NCI-H748 treated with DMSO at 0.1 percent for 48 hours (cell line): ENCODE measurements at regions not wholly inside any gene's neighbourhood (a gene's known extent, or its start where the extent isn't known, plus 50 kb on each side); places are given as distances from the start of the nearest gene placed in this dataset.
"Not testable (repeated sequence)": the region's sequence is repeated elsewhere in the genome, so short reads cannot be mapped to it uniquely, and the experiment has no call there.

Experiments
- DNase-seq: peaks from one replicate; lab custom pipeline; 2025; lab: John Stamatoyannopoulos, UW

DNA sequence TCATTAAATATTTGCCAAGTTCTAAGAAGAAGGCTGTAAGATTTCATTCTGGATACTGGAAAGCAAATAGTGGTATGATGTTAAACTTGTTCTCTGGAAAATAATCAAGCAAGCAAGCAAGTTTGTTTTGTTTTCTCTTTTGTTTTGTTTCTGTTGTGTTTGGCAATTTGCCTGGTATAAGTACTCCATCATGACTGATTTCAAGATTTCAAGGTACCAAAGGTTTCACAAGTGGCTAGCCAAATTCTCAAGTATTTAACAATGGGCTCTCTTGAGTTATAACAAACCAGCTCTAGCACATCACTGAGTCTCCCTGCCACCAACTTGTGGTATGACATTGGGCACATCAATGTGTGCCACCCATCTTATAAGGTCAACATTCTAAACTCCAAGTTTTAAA lies 151.7 kb upstream of the IGFBP3 start:
- DNase-seq = no peak

DNA sequence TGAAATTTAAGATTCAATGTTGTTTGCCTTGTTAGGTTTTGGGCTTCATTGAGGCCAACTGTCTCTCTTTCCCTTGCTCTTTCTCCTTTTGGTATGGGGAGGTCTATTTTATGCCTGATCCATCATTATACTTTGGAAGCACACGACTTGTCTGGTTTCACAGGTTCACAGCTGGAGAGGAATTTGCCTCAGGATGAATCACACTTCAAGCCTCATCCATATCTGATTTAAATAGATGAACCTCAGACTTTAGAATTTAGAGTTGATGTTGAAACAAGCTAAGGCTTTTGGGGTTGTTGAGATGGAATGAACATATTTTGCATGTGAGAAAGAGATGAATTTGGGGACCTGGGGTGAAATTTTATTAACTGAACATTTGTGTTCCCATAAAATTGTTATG lies 150.5 kb upstream of the IGFBP3 start:
- DNase-seq = no peak

GRCh38 chr7:46071076-46071475 lies 150.0 kb upstream of the IGFBP3 start:
- no peak for DNase-seq

- no peak for DNase-seq
Observed at GRCh38 chr7:46068159-46068558, 147.1 kb upstream of the IGFBP3 start.

DNA sequence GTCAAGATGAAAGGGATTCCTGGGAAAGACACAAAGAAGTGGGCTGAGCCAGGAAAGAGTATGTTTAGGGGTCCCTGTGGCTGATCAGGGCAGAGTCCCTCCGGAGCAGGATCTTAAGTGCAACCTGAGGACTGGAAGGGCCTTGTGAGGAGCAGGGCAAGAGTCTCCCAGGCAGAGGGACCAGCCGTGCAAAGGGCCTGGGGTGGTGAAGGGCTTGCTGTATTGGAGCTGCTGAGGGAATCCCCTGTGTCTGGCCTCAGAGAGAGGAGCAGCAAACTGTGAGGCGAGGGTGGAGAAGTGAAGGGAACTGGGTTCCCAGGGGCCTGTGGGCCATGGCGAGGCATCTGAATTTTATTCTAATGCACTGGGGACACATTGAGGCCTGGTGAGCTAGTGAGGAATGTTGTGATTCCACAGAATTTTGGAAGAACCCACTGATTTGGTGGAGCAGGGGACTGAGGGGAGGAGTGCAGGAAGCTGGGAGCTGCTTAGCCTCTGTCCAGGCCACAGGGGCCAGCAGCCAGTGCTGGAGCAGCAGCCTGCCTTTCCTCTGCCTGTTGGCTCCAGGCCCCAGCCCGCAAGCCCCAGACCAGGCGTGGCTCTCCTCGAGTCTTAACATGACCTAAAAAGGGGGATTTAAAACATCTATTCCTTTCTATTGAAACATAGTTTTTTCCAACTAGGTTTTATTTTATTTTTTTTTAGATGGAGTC lies 138.4 kb upstream of the IGFBP3 start:
- no peak for DNase-seq

DNA sequence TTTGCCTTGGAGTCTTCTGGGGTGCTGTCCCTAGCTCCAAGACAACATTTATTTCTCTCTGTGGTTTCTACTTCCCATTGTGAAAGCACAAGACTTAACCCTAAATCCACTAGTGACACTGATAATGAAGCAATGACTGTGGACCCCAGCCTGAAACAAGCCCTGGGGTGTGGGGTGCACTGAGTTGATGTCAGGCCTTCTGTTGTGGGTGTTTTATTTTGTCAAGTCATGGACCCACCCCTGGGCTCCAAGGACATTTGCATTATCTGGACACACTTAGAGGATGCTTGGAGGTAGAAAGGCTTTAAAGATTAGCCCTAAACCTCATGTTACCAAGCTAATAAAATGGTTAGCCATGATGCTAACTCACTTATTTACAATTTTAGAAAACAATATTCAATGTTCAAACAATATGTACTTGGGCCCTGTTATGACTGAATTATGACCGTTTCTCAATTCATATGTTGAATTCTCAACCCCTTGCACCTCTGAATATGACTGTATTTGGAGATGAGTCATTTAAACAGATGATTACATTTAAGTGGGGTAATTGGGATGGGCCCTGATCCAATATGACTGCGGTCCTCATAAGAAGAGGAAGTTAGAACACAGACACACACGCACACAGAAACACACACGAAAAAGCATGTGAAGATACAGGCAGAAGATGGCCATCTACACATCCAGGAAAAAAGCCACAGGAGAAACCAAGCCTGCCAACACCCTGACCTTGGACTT lies 137.2 kb upstream of the IGFBP3 start:
- no peak for DNase-seq

GRCh38 chr7:46054915-46055314 lies 133.8 kb upstream of the IGFBP3 start:
- DNase-seq = no peak

- no peak for DNase-seq
Observed at GRCh38 chr7:46054272-46054671, 133.2 kb upstream of the IGFBP3 start.

DNA sequence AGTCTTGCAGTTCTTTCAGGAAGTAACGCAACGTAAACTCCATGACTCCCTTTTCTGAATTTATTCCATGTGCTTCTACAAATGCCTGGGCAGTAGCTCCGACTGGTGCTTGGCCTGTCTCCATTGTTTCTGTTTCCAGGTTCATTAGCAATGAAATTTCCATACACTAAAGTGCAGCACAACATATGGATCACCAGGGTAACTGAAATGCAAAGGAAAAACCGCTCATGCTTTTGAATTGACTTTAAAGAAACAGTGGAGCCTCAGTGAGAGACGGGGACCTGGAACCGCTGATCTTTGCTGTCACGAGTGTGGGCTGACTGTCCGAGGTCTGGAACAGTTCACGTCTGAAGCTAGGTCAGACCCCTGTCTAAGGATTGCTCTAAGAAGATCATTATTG lies 126.5 kb upstream of the IGFBP3 start:
- no peak for DNase-seq

- not testable (repeated sequence) for DNase-seq
Observed at GRCh38 chr7:46043338-46043737, 122.3 kb upstream of the IGFBP3 start.

GRCh38 chr7:46039813-46040212 lies 118.7 kb upstream of the IGFBP3 start:
- not testable (repeated sequence) for DNase-seq

GRCh38 chr7:46035166-46035565 lies 114.1 kb upstream of the IGFBP3 start:
- DNase-seq = no peak

DNA sequence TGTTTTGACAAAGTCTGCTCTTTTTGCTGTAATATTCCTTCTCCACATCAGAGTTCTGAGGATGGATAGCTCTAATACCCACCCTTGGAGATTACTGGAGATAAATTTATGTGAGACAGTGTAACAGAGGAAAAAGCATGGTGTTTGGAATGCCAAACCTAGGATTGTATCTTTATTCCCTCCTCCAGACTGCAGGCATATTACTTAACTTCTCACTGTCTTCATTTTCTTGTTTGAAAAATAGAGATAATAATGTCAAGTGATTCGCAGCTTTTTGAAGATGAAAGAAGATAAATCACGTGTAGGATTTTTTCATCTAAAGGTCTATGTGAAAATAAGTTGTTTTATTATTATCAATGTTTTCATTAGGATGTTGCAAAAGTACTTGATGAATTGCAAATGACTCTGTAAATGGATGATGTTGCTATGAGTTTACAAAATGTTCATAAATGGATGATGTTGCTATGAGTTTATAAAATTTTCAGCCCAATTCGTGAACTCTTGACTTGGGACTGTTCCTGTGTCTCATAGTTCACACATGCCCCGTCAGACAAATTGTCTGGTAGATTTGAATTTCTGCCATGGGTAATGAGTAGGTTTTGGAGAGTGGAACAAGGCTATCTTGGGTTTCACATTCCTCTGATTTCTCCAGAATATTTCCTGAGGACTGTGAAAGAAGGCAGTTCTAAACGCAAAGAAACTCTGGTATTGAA lies 113.1 kb upstream of the IGFBP3 start:
- no peak for DNase-seq

GRCh38 chr7:46033592-46033991 lies 112.5 kb upstream of the IGFBP3 start:
- DNase-seq = no peak

- no peak for DNase-seq
Observed at GRCh38 chr7:46032942-46033341, 111.9 kb upstream of the IGFBP3 start.

DNA sequence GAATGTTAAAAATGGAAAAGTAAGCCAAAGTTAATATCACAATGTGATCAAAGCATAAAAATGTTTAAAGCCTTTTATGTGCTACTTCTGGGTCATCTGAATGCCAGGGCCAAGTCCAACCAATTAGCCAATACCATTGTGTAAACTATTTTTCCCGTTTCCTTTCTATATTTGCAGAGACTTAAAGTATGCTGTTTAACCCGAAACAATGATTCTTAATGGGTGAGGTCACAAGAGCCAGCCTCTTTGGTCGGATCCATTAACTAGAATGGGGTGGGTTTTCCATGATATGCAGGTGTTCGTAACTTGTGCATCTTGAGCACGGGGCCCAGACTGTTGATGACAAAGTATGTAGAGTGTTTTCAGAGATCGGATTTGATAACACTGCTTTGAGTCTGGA lies 111.3 kb upstream of the IGFBP3 start:
- DNase-seq = no peak

DNA sequence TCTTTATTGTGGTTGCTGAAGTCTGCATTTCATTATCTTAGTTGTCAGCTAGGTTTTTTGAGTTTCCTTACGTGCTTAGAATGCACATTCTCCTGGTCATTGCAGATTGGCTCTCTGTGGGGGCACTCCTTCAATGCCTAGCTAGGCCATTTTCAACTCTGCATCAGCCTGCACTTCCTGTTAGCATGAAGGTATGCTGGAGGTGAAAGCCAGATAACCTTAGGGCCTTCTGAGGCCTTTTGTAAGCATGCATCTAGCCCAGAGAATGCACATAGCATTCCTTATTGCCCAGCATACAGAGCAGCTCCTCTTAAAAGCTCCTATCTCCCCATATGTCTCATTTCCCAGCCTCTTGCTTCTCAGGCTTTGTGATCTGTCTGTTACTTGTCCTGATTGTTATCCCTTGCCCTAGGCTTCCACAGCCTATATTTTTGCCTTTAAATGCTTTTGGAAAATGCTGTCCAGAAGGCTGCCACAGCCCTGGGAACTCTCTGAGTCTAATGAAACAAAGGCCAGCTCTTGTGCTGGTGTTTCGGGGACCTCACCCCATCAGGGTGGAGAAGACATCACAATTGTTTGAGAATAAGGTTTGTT lies 108.1 kb upstream of the IGFBP3 start:
- no peak for DNase-seq

DNA sequence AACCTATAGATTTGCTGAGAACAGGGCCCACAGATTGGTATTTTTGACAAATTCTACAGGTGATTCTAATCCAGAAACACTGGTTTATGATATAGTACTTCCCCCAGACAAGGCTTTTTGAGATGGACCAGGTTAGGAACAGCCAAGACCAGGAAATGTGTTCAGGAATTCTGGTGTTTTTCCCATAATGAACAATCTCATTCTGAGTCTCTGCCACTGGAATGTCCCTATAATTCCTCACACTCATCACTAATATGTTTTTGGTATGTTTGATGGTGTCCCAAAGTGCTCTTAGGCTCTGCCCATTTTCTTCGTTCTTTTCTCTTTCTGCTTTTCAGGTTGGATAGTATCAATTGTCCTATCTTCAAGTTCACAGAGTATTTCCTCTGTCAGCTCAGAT lies 107.2 kb upstream of the IGFBP3 start:
- DNase-seq = no peak

- DNase-seq = no peak
Observed at GRCh38 chr7:46026741-46027140, 105.7 kb upstream of the IGFBP3 start.

GRCh38 chr7:46024263-46024916 lies 103.3 kb upstream of the IGFBP3 start:
- no peak for DNase-seq

DNA sequence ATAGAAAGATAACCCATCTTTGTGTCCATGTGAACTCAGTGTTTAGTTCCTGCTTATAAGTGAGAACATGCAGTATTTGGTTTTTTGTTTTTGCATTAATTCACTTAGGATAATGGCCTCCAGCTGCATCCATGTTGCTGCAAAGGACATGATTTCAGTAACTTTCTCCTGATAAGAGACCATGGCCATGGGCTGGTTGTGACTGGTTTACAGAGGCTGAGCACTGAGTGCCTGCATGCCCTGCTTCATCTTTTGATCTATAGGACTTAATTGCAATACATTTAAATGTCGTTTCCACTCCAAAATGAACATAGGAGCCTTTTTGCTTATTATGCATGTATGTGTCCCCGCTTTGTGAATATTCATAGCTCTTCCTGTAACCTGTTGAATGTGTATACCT lies 101.3 kb upstream of the IGFBP3 start:
- DNase-seq = no peak
